ENCODE measurements at regions not wholly inside any gene's neighbourhood (a gene's known extent, or its start where the extent isn't known, plus 50 kb on each side); places are given as distances from the start of the nearest gene placed in this dataset.

GRCh38 chr11:30730011-30730410 lies 143.9 kb upstream of the MPPED2 start:
- H3K27ac ChIP-seq (ENCODE audit: low read depth, low read length): no peak overlapping the region
- H3K9ac ChIP-seq (ENCODE audit: low read length): no peak overlapping the region
- H3K27me3 ChIP-seq (ENCODE audit: control insufficient read depth, insufficient read depth, low read length): no peaks in the 10 kb centered on the region
- H3K4me3 ChIP-seq (ENCODE audit: low read length): no peak overlapping the region
- H3K4me1 ChIP-seq (ENCODE audit: control insufficient read depth, insufficient read depth, low read length): no peaks in the 10 kb centered on the region
- H3K36me3 ChIP-seq (ENCODE audit: control insufficient read depth, insufficient read depth, low read length): no peaks in the 10 kb centered on the region

DNA sequence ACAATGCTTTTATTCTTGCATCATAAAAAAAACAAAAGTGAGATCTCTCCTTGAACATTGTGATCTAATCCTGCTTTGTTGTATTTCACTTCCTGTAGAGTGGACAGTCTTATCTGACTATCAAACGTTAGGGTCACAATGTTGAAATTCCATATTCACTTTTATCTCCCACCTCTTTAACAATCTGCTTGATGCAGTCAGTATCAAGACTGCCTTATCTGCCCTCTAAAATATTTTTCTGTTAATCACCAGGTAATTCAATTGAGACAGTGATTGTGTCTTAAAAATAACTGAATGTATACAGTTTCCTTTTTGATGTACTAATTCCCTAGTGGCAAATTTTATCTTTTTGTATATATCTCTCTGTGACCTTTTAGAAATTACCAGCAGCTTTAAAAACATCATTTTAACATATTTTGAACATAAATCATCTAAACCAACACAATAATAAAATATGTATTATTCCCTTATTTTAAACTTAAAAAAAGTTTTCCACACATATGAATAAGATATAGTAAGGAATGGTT lies 143.1 kb upstream of the MPPED2 start:
- Histone ChIP-seq H3K27me3 (ENCODE audit: control insufficient read depth, insufficient read depth, low read length) (no peaks in the 10 kb centered on the region), H3K9ac (ENCODE audit: low read length) (no peak overlapping the region), H3K27ac (ENCODE audit: low read depth, low read length) (no peak overlapping the region), H3K4me3 (ENCODE audit: low read length) (no peak overlapping the region), H3K4me1 (ENCODE audit: control insufficient read depth, insufficient read depth, low read length) (no peaks in the 10 kb centered on the region), H3K36me3 (ENCODE audit: control insufficient read depth, insufficient read depth, low read length) (no peaks in the 10 kb centered on the region)

- no peak overlapping the region for H3K9ac ChIP-seq (ENCODE audit: low read length)
These were observed 139.6 kb upstream of the MPPED2 start for GRCh38 chr11:30725645-30726195.

DNA sequence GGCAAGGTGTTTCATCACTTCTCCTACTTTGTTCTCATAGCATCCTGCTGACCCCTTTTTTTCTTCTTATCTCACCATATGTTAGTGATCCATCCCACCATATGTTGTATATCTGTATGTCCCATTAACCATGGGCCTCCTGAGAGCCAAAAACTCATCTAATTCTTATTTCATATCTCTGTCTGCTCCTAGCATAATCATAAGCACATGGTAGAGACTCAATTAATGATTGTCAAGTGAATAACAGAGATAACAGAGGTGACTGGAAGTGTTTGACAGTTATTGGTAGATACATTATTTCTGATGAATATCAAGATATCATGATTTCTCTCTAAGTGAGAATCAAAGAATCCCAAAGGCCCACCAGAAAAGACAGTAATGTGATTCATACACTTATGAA lies 138.1 kb upstream of the MPPED2 start:
- Histone ChIP-seq H3K4me1 (ENCODE audit: control insufficient read depth, insufficient read depth, low read length) (no peaks in the 10 kb centered on the region), H3K27ac (ENCODE audit: low read depth, low read length) (no peak overlapping the region), H3K36me3 (ENCODE audit: control insufficient read depth, insufficient read depth, low read length) (no peaks in the 10 kb centered on the region), H3K9ac (ENCODE audit: low read length) (no peak overlapping the region), H3K4me3 (ENCODE audit: low read length) (no peak overlapping the region), H3K27me3 (ENCODE audit: control insufficient read depth, insufficient read depth, low read length) (no peaks in the 10 kb centered on the region)

More at GRCh38 chr11:30725645-30726195, 139.6 kb upstream of the MPPED2 start:
- no peaks in the 10 kb centered on the region for H3K36me3 ChIP-seq (ENCODE audit: control insufficient read depth, insufficient read depth, low read length)
- no peaks in the 10 kb centered on the region for H3K27me3 ChIP-seq (ENCODE audit: control insufficient read depth, insufficient read depth, low read length)
- H3K27ac ChIP-seq (ENCODE audit: low read depth, low read length): no peak overlapping the region
- H3K4me1 ChIP-seq (ENCODE audit: control insufficient read depth, insufficient read depth, low read length): no peaks in the 10 kb centered on the region
- no peak overlapping the region for H3K4me3 ChIP-seq (ENCODE audit: low read length)

GRCh38 chr11:30719371-30719770 lies 133.2 kb upstream of the MPPED2 start:
- H3K27ac ChIP-seq (ENCODE audit: low read depth, low read length): no peak overlapping the region
- no peaks in the 10 kb centered on the region for H3K36me3 ChIP-seq (ENCODE audit: control insufficient read depth, insufficient read depth, low read length)
- no peak overlapping the region for H3K4me3 ChIP-seq (ENCODE audit: low read length)
- H3K4me1 ChIP-seq (ENCODE audit: control insufficient read depth, insufficient read depth, low read length): no peaks in the 10 kb centered on the region
- H3K9ac ChIP-seq (ENCODE audit: low read length): no peak overlapping the region
- H3K27me3 ChIP-seq (ENCODE audit: control insufficient read depth, insufficient read depth, low read length): no peaks in the 10 kb centered on the region

DNA sequence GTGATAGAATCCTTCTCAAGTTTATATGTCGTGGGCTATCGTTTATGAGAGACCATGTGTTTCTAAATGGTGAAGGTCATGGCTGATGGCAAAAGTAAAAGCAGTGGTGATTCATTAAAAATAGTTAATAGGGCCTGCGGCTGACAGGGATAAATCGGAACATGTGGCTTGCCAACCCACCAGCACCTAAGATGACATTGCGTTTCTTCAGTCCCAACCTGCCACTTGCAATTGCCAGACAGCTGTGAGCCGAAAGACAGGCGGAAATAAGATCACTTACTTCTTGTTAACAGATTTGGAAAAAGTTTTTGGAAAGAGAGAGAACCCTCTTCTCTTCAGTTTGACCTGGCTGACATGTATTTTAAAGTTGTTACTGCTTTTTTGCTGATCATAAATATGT lies 131.5 kb upstream of the MPPED2 start:
- H3K4me1 ChIP-seq (ENCODE audit: control insufficient read depth, insufficient read depth, low read length): no peaks in the 10 kb centered on the region
- no peak overlapping the region for H3K4me3 ChIP-seq (ENCODE audit: low read length)
- H3K36me3 ChIP-seq (ENCODE audit: control insufficient read depth, insufficient read depth, low read length): no peaks in the 10 kb centered on the region
- H3K27me3 ChIP-seq (ENCODE audit: control insufficient read depth, insufficient read depth, low read length): no peaks in the 10 kb centered on the region
- H3K27ac ChIP-seq (ENCODE audit: low read depth, low read length): no peak overlapping the region
- no peak overlapping the region for H3K9ac ChIP-seq (ENCODE audit: low read length)

DNA sequence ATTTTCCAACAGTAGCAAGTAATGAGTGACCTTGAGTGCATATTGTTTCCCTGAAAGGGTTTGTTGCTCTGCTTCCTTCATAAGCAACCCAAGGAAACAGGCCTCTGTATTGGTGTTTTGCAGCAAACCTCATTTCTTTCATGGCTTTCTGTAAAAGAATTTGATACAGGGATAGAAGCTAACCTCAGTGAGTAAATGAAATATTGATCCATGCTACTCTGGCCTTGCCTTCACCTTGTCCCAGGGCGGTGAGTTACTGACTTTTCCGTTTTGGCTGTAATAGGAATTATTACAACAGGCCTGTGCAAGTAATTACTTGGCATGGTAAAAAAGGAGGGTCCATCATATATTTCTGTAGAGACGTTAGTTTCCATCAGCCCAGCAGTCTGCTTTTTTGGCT lies 130.9 kb upstream of the MPPED2 start:
- Histone ChIP-seq H3K4me3 (ENCODE audit: low read length) (no peak overlapping the region), H3K9ac (ENCODE audit: low read length) (no peak overlapping the region), H3K27ac (ENCODE audit: low read depth, low read length) (no peak overlapping the region), H3K36me3 (ENCODE audit: control insufficient read depth, insufficient read depth, low read length) (no peaks in the 10 kb centered on the region), H3K4me1 (ENCODE audit: control insufficient read depth, insufficient read depth, low read length) (no peaks in the 10 kb centered on the region), H3K27me3 (ENCODE audit: control insufficient read depth, insufficient read depth, low read length) (no peaks in the 10 kb centered on the region)

DNA sequence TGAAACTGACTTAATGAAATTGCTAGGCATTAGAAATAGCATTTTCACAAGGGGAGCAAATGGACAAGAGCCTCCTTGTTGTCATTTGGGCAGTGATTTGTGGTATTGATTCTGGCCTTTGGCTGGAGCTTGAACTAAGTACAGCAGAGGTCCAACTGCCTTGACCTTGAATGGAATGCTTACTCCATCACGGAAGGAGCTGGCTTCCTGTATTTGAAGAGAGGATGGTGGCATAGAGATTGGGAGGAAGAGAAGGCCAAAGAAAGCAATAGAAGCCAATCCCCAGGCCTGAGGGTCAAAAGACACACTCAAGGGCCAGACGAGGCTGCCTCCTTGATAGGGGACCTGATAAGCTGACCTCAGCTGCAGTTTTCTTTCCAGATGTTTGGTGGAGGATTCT lies 126.6 kb upstream of the MPPED2 start:
- Histone ChIP-seq H3K4me3 (ENCODE audit: low read length) (no peak overlapping the region), H3K27me3 (ENCODE audit: control insufficient read depth, insufficient read depth, low read length) (no peaks in the 10 kb centered on the region), H3K36me3 (ENCODE audit: control insufficient read depth, insufficient read depth, low read length) (no peaks in the 10 kb centered on the region), H3K4me1 (ENCODE audit: control insufficient read depth, insufficient read depth, low read length) (no peaks in the 10 kb centered on the region), H3K27ac (ENCODE audit: low read depth, low read length) (no peak overlapping the region), H3K9ac (ENCODE audit: low read length) (no peak overlapping the region)

- Histone ChIP-seq H3K27me3 (ENCODE audit: control insufficient read depth, insufficient read depth, low read length) (no peaks in the 10 kb centered on the region), H3K4me1 (ENCODE audit: control insufficient read depth, insufficient read depth, low read length) (no peaks in the 10 kb centered on the region), H3K9ac (ENCODE audit: low read length) (no peak overlapping the region), H3K27ac (ENCODE audit: low read depth, low read length) (no peak overlapping the region), H3K4me3 (ENCODE audit: low read length) (no peak overlapping the region), H3K36me3 (ENCODE audit: control insufficient read depth, insufficient read depth, low read length) (no peaks in the 10 kb centered on the region)
These were observed 124.1 kb upstream of the MPPED2 start for GRCh38 chr11:30710221-30710620.

GRCh38 chr11:30707110-30707509 lies 121.0 kb upstream of the MPPED2 start:
- Histone ChIP-seq H3K27me3 (ENCODE audit: control insufficient read depth, insufficient read depth, low read length) (no peaks in the 10 kb centered on the region), H3K9ac (ENCODE audit: low read length) (no peak overlapping the region), H3K36me3 (ENCODE audit: control insufficient read depth, insufficient read depth, low read length) (no peaks in the 10 kb centered on the region), H3K4me1 (ENCODE audit: control insufficient read depth, insufficient read depth, low read length) (no peaks in the 10 kb centered on the region), H3K27ac (ENCODE audit: low read depth, low read length) (no peak overlapping the region), H3K4me3 (ENCODE audit: low read length) (no peak overlapping the region)

GRCh38 chr11:30705913-30706675 lies 119.9 kb upstream of the MPPED2 start:
- Histone ChIP-seq H3K36me3 (ENCODE audit: control insufficient read depth, insufficient read depth, low read length) (no peaks in the 10 kb centered on the region), H3K9ac (ENCODE audit: low read length) (no peak overlapping the region), H3K4me3 (ENCODE audit: low read length) (no peak overlapping the region), H3K27ac (ENCODE audit: low read depth, low read length) (no peak overlapping the region), H3K4me1 (ENCODE audit: control insufficient read depth, insufficient read depth, low read length) (no peaks in the 10 kb centered on the region), H3K27me3 (ENCODE audit: control insufficient read depth, insufficient read depth, low read length) (no peaks in the 10 kb centered on the region)

DNA sequence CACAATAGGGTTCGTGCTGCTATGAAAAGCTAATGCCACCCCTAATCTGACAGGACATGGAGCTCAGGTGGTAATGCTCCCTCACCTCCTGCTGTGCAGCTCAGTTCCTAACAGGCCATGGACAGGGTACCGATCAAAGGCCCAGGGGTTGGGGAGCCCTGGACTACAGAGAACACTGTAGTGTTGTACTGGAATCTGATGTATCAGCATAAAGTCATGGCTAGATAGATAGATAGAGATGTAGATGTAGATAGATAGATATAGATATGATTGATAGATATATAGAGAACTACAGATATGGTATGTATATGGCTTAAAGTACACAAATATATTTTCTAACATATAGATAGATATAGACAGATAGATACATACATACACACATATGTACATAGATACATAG lies 112.3 kb upstream of the MPPED2 start:
- H3K27me3 ChIP-seq (ENCODE audit: control insufficient read depth, insufficient read depth, low read length): no peaks in the 10 kb centered on the region
- H3K9ac ChIP-seq (ENCODE audit: low read length): no peak overlapping the region
- H3K4me1 ChIP-seq (ENCODE audit: control insufficient read depth, insufficient read depth, low read length): no peaks in the 10 kb centered on the region
- H3K27ac ChIP-seq (ENCODE audit: low read depth, low read length): no peak overlapping the region
- H3K36me3 ChIP-seq (ENCODE audit: control insufficient read depth, insufficient read depth, low read length): no peaks in the 10 kb centered on the region
- H3K4me3 ChIP-seq (ENCODE audit: low read length): no peak overlapping the region

- no peak overlapping the region for H3K4me3 ChIP-seq (ENCODE audit: low read length)
- H3K4me1 ChIP-seq (ENCODE audit: control insufficient read depth, insufficient read depth, low read length): no peaks in the 10 kb centered on the region
- H3K9ac ChIP-seq (ENCODE audit: low read length): no peak overlapping the region
- H3K36me3 ChIP-seq (ENCODE audit: control insufficient read depth, insufficient read depth, low read length): no peaks in the 10 kb centered on the region
- no peaks in the 10 kb centered on the region for H3K27me3 ChIP-seq (ENCODE audit: control insufficient read depth, insufficient read depth, low read length)
- H3K27ac ChIP-seq (ENCODE audit: low read depth, low read length): no peak overlapping the region
These were observed 110.9 kb upstream of the MPPED2 start for GRCh38 chr11:30697032-30697431.

All from rectal smooth muscle tissue (tissue), 1 donor.